Pulmonary artery endothelial cell (primary cell): ENCODE measurements at regions not wholly inside any gene's neighbourhood (a gene's known extent, or its start where the extent isn't known, plus 50 kb on each side); places are given as distances from the start of the nearest gene placed in this dataset.

Experiments
- DNase-seq: peaks from one replicate; pipeline ENCODE4 v3.0.0-alpha.2; 2011; ENCODE audit warnings: low read depth, low spot score

DNA sequence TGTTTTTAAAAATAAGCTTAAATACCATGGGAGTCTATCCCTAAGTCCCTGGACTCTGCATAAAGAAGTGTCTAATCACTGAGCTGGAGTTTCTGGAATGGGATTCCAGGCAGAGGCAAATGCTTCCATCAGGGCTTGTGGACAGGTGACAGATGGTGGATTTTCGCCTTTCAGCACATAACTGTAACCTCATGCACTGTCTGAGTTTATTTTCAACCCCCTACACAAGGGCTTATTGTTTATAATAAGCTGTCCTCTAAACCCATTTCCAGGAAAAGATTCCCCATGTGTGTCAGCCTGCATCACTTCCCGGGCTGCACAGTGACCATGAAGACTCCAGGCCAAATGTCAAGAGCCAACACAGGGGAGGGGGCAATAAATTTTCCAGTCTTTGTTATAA lies 264.0 kb downstream of the PIK3R1 start:
- no peak for DNase-seq

DNA sequence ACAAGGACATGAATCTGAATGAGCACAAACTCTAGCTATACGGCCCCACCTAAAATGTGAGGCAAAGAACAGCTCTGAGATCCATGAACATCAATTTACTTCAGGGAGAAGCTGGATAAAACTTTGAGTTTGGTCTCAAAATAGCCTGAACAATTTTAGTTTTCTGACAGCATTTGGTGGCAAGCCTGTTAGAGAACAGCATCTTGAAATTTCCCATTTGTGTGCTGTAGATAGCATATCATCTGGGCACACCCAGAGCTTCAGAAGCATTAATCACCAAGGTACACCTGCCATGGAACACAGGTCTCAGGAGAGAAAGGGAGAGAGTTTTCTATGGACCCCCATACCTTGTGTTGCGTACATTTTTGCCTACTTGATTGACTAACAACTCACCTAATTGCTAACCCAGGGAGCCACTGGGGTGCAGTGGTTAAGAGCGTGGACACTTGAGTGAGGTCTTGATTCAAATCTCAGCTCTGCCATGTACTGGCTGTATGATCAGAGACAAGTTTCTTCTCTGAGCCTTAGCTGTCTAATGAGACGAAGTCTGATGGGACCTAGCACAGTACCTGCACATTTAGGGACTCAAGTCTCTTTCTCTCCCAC lies 264.9 kb downstream of the PIK3R1 start:
- no peak for DNase-seq

DNA sequence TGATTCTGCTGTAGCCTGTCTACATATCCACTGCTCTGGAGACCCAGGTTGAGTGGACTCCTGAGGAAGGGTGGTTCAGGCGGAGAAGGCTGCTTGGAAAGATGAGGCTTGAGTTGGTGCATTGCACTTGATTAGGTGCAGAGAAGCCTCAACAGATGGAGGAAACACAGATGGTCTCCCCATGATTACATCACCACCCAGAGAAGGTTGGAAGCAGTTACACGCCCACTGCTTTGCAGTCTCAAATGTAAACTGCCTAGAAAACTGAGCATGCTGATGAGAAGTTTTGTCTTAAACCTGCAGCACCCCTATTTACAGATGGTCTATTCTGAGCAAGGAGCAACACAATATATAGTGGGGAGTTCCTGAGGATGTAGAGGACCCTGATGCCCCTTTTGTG lies 266.6 kb downstream of the PIK3R1 start:
- DNase-seq, result no peak

DNA sequence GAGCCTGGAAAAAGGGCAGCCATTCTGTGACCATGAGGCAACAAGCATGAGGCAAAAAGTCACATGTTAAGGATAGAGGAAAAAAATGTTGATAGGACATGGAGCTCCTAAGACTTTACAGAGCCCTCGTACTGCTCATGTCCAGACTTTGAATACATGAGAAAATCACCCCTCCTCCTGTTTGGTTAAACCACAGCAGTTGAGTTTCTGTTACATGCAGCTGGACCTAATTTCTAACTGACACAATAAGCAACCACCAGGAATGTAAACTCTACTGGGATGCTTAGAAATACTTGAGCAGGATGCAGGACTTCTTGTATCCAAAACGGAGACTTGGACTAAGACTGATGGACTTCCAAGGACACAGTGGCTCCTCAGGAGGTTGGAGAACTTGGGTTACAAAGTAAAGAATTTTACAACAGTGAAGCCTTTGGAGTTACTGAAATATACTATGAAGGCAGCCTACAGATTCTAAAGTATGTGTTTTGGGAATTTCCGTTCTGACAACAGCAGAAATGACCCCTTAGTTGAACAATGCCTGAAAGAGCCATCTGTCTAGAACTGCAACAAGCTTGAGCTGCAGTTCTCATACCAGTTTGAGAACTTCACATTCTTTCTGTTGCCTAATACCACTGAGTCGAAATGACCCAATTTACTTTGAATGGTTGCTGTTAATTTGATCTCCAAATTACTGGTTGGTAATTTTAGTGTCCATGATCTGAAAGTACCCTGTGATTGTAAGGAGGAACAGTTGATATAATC lies 268.9 kb downstream of the PIK3R1 start:
- no peak for DNase-seq

DNA sequence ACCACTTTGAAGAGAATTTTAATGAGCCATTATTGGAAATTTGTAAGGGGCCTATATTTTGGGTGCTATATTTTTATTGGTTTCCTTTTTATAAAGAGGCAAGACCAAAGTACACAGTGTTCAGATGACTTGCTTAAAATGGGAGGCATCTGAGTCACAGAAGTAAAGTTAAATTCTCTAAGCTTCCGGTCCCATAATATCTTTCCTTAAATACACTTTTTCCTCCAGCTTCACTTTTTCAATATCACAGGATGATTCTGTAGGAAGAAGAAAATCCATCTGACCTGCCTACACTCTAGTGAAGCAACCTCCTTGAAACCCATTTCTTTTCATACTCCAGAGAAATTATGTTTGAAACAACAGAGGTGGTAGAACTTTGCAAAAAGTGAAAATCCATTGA lies 274.0 kb downstream of the PIK3R1 start:
- DNase-seq, result no peak

DNA sequence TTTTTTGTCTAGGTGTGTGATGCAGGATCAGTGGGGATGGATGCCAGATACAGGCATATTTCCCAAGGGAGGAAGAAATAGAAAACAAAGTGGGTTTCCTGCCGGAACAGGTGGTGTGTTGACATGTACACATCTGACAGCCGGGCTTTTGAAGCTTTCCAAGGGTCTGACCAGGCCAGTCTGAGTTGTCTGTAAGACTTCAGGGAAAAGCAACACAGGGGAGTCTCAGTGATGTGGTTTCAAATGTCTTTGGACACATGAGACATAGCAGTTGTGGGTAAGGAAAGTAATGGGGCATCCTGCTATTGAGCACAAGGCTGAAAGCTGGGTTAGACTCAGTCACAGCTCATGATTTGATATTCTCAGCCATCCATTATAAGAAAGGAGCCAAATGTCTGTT lies 274.9 kb downstream of the PIK3R1 start:
- DNase-seq, result no peak

DNA sequence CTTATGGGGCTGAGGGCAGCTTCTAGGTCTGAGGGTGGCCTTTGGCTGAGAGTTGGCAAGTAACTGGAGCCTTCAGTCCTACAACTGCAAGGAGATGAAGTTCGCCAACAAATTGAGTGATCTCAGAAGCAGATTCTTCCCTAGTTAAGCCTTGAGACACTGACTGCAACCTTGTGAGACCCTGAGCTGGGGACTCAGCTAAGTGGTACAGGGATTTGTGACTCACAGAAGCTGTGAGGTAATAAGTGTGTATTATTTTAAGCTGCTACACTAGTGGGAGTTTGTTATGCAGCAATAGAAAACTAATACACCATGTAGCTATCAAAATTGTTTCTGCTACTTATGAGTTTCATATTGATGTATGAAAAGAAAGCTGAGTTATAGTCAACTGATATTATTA lies 279.2 kb downstream of the PIK3R1 start:
- DNase-seq, result no peak

DNA sequence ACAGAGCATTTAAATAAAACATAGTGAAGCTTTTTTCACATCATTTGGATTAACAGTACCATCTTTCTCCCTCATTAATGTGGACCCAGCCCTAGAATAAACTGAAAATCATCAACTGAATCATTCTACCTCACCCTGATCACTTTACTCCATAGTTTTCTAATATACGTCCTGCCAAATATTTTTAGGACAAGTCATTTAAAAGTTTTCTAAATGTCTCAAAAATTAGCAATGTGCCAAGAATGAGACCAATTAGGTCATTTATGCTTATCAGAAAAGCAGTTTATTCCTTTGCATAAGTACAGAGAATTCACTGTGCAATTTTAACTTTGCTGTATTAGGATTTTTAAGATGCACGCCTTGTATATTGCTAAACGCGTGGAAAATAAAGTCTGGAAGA lies 284.4 kb downstream of the PIK3R1 start:
- no peak for DNase-seq

DNA sequence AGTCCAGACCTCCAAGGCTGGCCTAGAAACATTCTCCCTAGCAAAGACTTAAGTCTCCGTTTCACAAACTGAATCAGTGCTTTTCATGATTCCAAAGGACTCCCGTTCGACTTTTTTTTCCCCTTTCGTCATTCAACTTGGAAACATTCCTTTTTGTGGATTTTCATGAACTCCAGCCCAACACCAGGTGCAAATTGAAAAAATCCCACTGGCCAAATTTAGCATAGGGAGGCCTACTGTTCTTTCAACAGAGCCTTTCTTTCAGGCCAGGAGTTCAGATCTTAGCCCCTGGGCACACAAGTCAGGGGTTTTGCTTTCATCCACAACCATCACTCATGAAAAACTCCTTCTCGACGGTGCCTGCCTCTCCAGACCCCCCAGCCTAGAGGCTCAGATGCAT lies 285.3 kb downstream of the PIK3R1 start:
- DNase-seq, result no peak

DNA sequence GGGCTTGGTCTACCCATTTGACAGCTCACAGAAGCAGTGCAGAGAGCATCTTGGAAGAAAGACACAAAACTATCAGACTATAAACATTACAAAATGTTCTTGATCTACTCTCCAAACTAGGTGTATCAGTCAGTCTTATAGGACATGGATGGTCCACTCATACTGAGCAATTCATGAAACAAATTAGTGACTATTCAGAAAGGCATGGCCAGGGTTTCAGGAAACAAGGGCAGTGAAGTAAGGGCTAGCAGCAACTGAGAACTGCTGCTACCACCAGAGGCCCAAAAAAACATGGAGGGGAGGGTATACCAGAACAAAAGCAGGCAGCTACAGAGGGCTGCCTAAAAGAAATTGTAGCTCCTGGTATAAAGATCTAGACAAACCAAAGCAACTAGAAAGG lies 287.0 kb downstream of the PIK3R1 start:
- DNase-seq, result no peak

DNA sequence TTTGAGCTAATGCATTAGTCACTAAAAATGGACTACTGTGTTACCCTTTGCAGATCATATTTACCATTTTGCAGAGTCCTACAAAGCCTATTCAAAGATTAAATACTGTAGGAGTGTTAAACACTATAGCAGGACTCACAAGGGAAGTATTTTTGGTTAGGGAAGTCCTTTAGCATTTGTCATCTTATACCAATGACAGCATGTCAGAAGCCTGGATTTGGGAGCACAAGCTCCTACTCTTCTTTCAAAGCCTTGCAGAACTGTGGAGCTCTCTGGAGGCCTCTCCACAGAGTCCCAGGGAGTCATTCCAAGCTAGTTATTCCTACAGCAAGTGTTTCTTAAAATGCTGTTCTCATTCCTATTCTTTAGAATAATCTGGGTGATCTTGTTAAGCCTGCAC lies 288.8 kb downstream of the PIK3R1 start:
- no peak for DNase-seq

DNA sequence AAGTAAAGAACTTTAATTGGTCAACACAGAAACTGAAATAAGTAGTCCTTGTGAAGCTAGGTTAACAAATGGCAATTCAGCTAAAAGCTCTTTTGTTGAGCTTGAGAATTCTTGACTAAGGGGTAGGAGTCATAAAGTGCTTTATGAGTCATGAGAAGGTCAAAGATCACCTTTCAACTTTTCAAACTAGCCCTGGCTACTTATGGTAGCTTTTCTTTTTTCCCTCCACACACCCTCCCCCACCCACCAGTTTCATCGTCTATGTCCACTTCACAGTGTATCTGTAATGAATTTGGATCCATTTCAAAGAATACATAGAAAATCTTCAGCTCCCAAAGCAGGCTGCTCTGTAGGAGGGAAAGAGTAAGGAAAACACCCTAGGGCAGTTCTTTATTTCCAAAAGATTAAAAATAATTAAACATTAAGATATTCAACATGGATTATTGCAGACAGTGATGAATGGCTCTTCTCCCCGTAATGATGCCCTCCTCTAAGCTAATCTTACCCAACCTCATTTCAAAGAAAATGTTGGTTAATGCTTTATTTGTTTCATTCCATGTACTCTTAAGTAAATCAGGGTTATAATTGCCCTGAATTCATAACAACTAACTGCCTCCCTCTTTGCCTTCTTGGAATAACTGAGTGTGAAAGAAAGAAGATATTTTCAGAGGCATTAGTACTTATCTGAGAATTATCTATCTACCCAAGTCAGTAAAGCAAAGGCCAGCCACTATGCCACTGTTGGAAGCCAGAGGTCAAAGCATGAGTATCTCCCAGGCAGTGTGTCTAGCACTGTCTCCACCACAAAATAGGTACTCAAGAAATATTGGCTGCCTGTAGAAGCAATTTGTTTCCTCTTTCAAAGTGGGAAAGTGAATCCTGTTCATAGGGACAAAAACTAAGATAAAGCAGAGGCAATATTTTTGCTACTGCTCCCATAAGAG lies 290.6 kb downstream of the PIK3R1 start:
- DNase-seq, result no peak

DNA sequence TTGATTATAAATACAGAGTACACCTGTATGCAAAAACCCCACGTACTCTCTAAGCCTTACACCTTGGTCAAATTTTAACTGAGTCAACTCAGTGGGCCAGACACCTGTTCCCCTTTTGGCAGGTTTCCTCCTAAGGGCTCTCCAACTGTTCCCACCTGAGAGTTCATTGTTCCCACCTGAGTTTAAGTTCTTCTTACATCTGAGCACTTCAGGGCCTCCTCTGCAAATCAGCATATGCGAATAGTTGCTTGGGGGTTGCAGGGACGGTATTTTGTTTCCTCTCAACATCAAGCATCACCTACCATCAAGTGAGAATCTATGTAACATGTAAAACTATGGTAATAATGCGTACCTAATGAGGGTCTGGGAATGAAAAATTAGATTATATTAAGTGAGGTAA lies 300.0 kb downstream of the PIK3R1 start:
- no peak for DNase-seq

DNA sequence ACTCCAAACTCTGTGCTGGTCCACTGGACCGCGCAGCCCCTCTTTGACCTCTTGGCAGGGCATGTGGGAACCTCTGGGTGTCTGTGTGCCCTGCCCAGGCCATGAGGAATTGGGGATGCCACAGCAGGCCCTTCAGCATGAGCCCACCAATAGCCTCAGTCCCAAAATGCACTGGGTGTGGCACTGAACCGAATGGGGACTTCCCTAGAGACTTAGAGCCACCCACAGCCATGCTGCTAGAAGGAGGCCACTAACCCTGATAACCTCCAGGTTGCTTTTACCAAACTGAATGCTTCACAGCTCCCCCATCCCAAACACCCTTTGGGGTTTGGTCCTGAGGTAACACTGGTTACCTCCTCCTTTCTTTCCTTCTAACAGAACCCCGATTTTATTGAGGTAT lies 302.7 kb downstream of the PIK3R1 start:
- DNase-seq, result no peak

DNA sequence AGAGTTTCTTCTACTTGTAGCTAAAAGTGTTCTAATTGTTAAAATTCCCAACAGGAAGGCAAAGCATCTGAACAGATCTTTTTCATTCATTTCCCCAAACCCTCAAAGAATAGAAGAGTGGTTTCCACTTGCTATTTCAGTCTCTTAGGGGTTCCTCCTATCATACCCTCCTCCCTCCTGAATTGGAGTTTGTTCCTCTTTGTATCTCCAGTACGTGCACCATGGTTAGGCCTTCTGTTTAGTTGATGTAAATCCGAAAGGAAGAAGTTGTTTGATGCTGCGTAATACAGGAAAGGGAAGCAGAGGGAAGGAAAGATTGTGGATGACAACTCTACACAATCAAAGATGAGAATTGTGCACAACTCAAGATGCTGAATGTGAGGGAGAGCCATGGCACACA lies 303.6 kb downstream of the PIK3R1 start:
- no peak for DNase-seq

DNA sequence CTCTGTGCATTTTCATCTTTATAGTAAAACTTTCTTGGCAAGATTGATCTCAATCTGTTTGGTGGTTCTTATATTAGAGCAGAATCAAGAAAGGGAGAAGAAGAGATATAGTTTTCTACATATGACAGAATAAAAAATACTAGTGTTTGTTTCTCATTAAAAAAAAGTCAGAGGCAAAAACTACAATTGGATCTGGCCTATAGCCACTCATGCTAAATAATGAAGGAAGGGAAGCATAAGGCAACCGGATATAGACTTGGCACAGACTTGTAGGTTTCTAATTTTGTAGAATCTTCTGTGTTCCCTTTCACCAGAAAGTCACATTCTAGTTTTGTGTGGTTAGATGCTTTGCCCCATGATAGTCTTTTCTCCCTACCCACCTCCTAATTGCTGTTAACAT lies 306.2 kb downstream of the PIK3R1 start:
- no peak for DNase-seq

DNA sequence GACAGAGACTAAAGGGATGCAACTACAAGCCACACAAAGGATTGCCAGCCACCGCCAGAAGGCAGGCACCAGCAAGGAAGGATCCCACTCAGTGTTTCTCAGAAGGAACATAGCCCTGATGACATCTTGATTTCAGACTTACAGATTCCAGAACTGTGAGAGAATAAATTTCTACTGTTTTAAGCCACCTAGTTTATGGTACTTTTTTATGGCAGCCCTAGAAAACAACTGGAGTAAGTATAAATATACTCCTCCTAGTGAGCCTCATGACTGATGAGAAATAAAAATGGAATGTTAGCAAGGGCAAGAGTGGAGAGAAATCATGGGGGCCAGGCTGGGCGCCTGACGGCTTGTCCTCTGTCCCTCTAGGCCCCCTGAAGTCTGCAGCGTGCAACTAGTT lies 307.3 kb downstream of the PIK3R1 start:
- DNase-seq, result no peak

DNA sequence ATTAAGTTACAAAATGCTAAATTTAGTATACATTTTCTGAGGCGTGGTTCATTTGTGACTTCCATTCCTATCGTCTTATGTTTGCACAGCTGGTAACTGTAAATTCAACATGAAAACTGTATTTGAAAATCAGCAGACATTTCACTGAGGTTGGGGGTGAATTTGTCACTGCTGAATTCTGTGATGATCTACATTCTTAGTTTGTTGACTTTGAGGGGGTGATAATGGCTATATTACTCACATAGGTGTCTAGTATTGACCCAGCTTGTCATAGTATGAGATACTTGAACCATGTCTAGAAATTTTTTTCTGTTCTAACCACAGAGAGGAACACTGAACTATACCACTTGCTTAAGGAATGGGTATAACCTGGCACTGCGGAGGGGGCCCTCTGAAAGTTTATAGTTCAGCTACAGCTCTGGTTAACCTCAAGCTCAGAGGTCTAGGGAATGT lies 313.3 kb downstream of the PIK3R1 start:
- DNase-seq, result no peak

DNA sequence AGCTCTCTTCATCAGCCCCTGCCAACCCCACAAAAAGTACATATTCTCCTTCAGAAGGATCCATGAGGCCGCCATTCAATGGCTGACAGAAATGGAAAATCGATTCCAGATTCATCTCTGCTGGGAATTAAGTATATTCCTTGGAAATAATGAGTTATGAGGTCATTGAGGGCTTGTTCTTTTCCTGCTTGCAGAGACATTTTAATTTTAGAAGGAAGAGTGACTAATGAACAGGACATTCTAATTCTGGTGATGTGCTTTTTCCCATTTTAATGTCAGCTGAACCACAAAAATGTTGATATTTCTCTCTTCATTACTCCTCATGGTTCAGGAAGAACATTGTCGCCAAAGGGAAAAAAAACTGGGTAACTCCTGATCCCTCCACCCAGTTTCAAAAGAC lies 314.0 kb downstream of the PIK3R1 start:
- no peak for DNase-seq

DNA sequence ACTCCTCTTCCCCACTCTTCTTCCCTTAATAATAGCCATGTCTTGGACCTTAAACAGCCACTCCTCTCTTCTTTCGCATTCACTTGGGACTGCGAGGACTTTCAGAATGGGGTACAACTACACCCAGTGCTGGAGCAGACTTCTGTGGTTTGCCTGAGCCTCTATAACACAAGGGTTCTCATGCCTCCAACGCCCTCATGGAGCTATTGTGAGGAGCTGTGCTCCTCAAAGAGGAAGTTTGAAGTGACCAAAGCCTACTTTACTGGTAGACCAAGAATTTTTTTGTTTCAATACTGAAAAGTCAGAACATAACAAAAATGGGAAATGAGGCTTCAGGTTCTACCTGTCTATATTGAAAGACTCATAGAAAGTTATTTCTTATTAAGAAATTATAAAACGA lies 316.4 kb downstream of the PIK3R1 start:
- no peak for DNase-seq

DNA sequence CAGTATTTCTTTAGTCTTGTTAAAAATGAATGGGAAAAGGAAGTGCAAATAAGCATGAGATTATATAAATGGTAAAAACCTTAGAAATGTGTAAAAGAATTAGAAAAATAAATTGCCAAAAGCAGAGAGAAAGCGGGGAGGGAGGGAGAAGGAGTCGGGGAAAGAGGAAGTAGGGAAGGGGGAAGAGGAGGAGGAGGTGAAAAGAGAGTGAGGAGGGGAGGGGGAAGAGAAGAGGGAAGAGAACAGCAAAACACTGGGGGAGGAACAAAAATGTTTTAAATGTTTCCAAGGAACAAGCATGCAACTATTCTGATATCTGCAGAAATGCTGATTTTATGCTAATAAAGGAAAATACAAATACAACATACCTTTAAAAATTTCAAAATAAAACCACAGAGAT lies 317.5 kb downstream of the PIK3R1 start:
- DNase-seq, result no peak

DNA sequence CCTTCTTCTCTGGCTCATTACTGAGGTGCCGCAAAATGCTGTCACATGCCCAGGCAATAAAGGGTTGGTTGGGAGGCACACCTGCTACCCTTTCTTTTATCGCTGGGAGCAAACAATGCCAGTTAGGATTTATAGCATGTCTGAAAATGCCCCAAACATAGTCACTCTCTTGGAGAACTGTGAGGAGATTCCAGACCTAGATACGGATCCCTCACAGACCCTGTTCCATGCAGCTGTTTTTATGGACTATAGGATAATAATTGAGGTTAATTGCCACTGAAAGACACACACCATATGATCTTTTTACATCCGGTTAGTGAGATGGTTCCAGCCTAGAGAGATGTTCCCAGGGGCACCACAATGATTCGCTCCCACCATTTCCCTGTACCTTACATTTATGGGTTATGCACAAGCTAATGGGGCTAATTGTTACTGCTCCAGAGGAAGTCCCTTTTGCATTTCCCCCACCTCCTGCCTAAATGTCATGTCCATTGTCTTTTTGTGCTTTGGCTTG lies 318.1 kb downstream of the PIK3R1 start:
- DNase-seq, result no peak
